Osteoblast (primary cell): ENCODE measurements at regions not wholly inside any gene's neighbourhood (a gene's known extent, or its start where the extent isn't known, plus 50 kb on each side); places are given as distances from the start of the nearest gene placed in this dataset.

Source experiments
- DNase-seq: peaks from one replicate; pipeline ENCODE4 v3.0.0; 2011; ENCODE audit warnings: low spot score, mixed read lengths; ENCODE audit not compliant: insufficient read length; ENCODE audit errors: missing footprints
- H2AFZ ChIP-seq: 2 replicates; pipeline ENCODE4 v1.6.0; 2011; ENCODE audit warnings: mild to moderate bottlenecking, low read length
- H3K27ac ChIP-seq: 2 replicates; pipeline ENCODE4 v1.5.1; 2011; ENCODE audit warnings: mild to moderate bottlenecking, low read depth, low read length, moderate library complexity
- H3K27me3 ChIP-seq: 2 replicates; pipeline ENCODE4 v1.6.0; 2012; ENCODE audit warnings: mild to moderate bottlenecking, control low read depth, inconsistent platforms, low read length, moderate library complexity; ENCODE audit not compliant: insufficient read depth
- H3K36me3 ChIP-seq: 2 replicates; pipeline ENCODE4 v1.5.1; 2011; ENCODE audit warnings: mild to moderate bottlenecking, low read length, control low read depth, moderate library complexity; ENCODE audit not compliant: insufficient read depth
- H3K4me1 ChIP-seq: 2 replicates; pipeline ENCODE4 v1.5.1; 2011; ENCODE audit warnings: mild to moderate bottlenecking, low read length, control low read depth, moderate library complexity; ENCODE audit not compliant: insufficient read depth
- H3K4me2 ChIP-seq: 2 replicates; pipeline ENCODE4 v1.6.0; 2011; ENCODE audit warnings: mild to moderate bottlenecking, low read length; ENCODE audit not compliant: insufficient read depth
- H3K4me3 ChIP-seq: fragments of 200-600 bp; sonication (generic); 3 replicates; pipeline ENCODE4 v1.5.1; 2012; ENCODE audit warnings: mild to moderate bottlenecking, low read length, inconsistent platforms; ENCODE audit not compliant: insufficient read depth
- H3K79me2 ChIP-seq: 2 replicates; pipeline ENCODE4 v1.6.0; 2012; ENCODE audit warnings: mild to moderate bottlenecking, low read length, control low read depth, inconsistent platforms; ENCODE audit not compliant: insufficient read depth
- H3K9me3 ChIP-seq: 2 replicates; pipeline ENCODE4 v1.5.1; 2011; ENCODE audit warnings: low read depth, low read length, control low read depth
- H4K20me1 ChIP-seq: 2 replicates; pipeline ENCODE4 v1.6.0; 2012; ENCODE audit warnings: mild to moderate bottlenecking, low read length, control low read depth; ENCODE audit not compliant: insufficient read depth
- CTCF ChIP-seq: IDR thresholded peaks from 2 replicates; pipeline ENCODE4 v1.5.1; 2011; ENCODE audit warnings: mild to moderate bottlenecking, low read depth, low read length, moderate library complexity; ENCODE audit errors: extremely low read depth

DNA sequence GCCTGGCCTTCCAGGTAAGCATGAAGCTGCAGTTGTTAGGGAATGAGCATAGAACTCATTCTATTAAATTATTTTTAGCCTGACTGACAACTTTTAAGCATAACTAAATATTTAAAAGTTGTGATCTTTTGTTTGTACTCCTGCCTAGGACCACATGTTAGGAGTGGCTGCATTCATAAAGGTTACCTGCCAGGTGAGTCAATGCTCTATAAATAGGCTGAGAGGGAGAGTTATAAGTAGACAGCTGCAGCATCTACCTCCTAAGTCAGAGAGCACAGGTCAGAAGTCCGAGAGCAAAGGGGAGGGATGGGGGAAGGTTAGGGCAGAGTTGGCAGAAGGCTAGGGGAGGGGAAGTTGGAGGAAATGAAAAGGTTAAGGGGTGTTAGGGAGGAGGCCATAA is 292.4 kb upstream of the TLE4 start:
- no peak for TF ChIP-seq CTCF
- H4K20me1 ChIP-seq, result no peaks in the 10 kb centered on the region
- no peak for DNase-seq
- no peaks in the 10 kb centered on the region for H3K36me3 ChIP-seq
- H2AFZ ChIP-seq, result no peak overlapping the region
- no peak overlapping the region for H3K4me2 ChIP-seq
- no peaks in the 10 kb centered on the region for H3K79me2 ChIP-seq
- H3K27ac ChIP-seq, result no peak overlapping the region
- H3K4me1 ChIP-seq, result no peaks in the 10 kb centered on the region
- no peaks in the 10 kb centered on the region for H3K27me3 ChIP-seq
- H3K4me3 ChIP-seq, result no peak overlapping the region
- H3K9me3 ChIP-seq, result no peaks in the 10 kb centered on the region

GRCh38 chr9:79280691-79281090 is 291.1 kb upstream of the TLE4 start:
- Histone ChIP-seq H3K36me3 (no peaks in the 10 kb centered on the region), H3K27ac (no peak overlapping the region), H3K4me2 (no peak overlapping the region), H4K20me1 (no peaks in the 10 kb centered on the region), H2AFZ (no peak overlapping the region), H3K9me3 (no peaks in the 10 kb centered on the region), H3K27me3 (no peaks in the 10 kb centered on the region), H3K4me3 (no peak overlapping the region), H3K4me1 (no peaks in the 10 kb centered on the region), H3K79me2 (no peaks in the 10 kb centered on the region)
- TF ChIP-seq CTCF, result no peak
- DNase-seq, result no peak

DNA sequence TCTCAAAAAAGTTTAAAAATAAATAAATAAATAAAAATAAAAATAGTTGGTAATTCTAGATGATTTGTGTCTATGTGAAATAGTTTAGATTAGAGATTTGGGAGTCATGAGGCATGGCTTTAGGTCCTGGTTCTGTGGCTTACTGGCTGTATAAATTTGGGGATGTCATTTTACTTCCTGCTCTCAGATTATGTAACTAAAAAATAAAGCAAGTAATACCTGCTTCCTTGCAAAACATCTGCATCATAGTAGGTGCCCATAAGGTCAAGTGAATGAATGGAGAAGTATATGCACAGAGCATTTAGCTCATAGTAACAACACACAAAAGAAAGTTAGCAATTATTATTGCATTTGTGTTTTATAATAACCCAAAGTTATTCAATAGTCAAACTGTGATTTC is 287.7 kb upstream of the TLE4 start:
- Histone ChIP-seq H3K4me2 (no peak overlapping the region), H3K27me3 (no peaks in the 10 kb centered on the region), H3K4me1 (no peaks in the 10 kb centered on the region), H3K79me2 (no peaks in the 10 kb centered on the region), H3K27ac (no peak overlapping the region), H3K9me3 (no peaks in the 10 kb centered on the region), H2AFZ (no peak overlapping the region), H4K20me1 (no peaks in the 10 kb centered on the region), H3K36me3 (no peaks in the 10 kb centered on the region), H3K4me3 (no peak overlapping the region)
- DNase-seq, result no peak
- TF ChIP-seq CTCF, result no peak

DNA sequence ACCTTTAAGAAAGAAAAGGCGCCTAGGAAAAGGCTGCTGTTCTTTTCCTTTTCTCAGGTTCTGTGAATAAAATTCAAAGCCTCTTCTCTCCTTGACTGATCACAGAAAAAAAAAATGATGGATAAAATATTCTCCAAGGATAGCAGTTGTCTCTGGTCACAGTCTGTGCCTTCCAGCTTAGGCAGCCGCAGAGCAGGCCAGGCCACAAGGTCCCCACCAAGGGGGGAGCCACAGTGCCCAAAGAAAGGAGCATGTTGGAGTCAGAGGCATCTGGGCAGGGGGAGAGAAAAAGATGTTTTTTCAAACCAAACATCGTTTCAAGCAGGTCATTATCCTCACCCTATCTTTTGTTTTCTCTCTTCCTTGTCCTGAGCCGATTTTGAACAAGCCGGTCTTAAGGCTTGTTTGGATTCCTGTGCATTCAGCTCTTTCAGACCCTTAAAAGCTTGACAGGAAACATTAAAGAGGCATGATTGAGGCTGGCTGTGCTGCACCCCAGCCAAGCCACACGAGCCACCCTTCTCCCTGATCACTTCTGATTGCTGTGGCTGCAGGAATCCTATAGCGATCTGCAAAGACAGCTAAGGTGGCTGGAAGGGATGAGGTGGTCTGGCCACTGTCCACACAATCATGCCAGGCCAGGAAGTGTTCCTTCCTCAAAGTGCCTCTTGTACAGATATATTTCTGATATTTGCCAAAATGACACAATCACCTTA is 284.6 kb upstream of the TLE4 start:
- TF ChIP-seq CTCF, result no peak
- H4K20me1 ChIP-seq, result no peaks in the 10 kb centered on the region
- H3K4me1 ChIP-seq, result no peaks in the 10 kb centered on the region
- DNase-seq, result peak; percentile 68
- no peak overlapping the region for H2AFZ ChIP-seq
- peaks cover 2% of the 10 kb centered on the region for H3K9me3 ChIP-seq
- H3K4me2 ChIP-seq, result no peak overlapping the region
- H3K36me3 ChIP-seq, result no peaks in the 10 kb centered on the region
- no peaks in the 10 kb centered on the region for H3K79me2 ChIP-seq
- H3K27me3 ChIP-seq, result no peaks in the 10 kb centered on the region
- no peak overlapping the region for H3K27ac ChIP-seq
- H3K4me3 ChIP-seq, result no peak overlapping the region
